HUES6 (cell line): ENCODE measurements at regions not wholly inside any gene's neighbourhood (a gene's known extent, or its start where the extent isn't known, plus 50 kb on each side); places are given as distances from the start of the nearest gene placed in this dataset.
"Not testable (repeated sequence)": the region's sequence is repeated elsewhere in the genome, so short reads cannot be mapped to it uniquely, and the experiment has no call there.

ENCODE experiments used
- H3K27ac ChIP-seq: 2 replicates; pipeline ENCODE4 v1.7.0; 2013; ENCODE audit warnings: low read depth, mild to moderate bottlenecking, low read length, inconsistent platforms
- H3K27me3 ChIP-seq: 2 replicates; pipeline ENCODE4 v1.6.1; 2013; ENCODE audit warnings: low read length; ENCODE audit not compliant: control insufficient read depth, insufficient read depth
- H3K36me3 ChIP-seq: 2 replicates; pipeline ENCODE4 v1.6.1; 2013; ENCODE audit warnings: low read length; ENCODE audit not compliant: control insufficient read depth, insufficient read depth
- H3K4me1 ChIP-seq: 2 replicates; pipeline ENCODE4 v1.6.1; 2013; ENCODE audit warnings: low read length; ENCODE audit not compliant: control insufficient read depth, insufficient read depth
- H3K4me3 ChIP-seq: 2 replicates; pipeline ENCODE4 v1.5.1; 2013; ENCODE audit warnings: low read depth, low read length
- H3K9ac ChIP-seq: one replicate; pipeline ENCODE4 v1.6.1; 2013; ENCODE audit warnings: mild to moderate bottlenecking, low read length
- H3K9me3 ChIP-seq: 2 replicates; pipeline ENCODE4 v1.6.1; 2013; ENCODE audit warnings: low read depth, low read length; ENCODE audit not compliant: control insufficient read depth, insufficient read depth

DNA sequence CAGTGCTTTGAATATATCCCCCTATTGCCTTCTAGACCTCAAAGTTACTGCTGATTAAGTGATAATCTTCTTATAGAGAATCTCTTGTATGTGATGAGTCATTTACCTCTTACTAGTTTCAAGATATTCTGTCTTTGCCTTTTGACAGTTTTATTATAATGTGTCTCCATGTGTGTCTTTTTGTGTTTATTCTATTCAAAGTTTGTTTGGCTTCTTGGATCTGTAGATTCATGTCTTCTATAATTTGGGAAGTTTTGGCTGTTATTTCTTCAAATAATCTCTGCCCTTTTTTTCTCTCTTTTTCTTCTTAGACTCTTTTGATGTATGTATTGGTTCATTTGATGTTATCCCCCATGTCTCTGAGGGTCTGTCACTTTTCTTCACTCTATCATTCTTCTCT is 915.7 kb upstream of the GRIA3 start:
- H3K9ac ChIP-seq, result no peak overlapping the region
- H3K27me3 ChIP-seq, result peaks cover 12% of the 10 kb centered on the region; the same call in 1 of the 2 replicates
- H3K9me3 ChIP-seq, result peaks cover 5% of the 10 kb centered on the region

GRCh38 chrX:122269243-122269781 is 914.8 kb upstream of the GRIA3 start:
- Histone ChIP-seq H3K36me3 (no peaks in the 10 kb centered on the region), H3K4me1 (no peaks in the 10 kb centered on the region), H3K4me3 (no peak overlapping the region), H3K9me3 (peaks cover 5% of the 10 kb centered on the region), H3K9ac (no peak overlapping the region), H3K27me3 (peaks cover 15% of the 10 kb centered on the region; the same call in 1 of the 2 replicates), H3K27ac (no peak overlapping the region)

More for the DNA sequence above, 915.7 kb upstream of the GRIA3 start:
- H3K27ac ChIP-seq, result no peak overlapping the region
- no peak overlapping the region for H3K4me3 ChIP-seq
- no peaks in the 10 kb centered on the region for H3K36me3 ChIP-seq
- no peaks in the 10 kb centered on the region for H3K4me1 ChIP-seq

DNA sequence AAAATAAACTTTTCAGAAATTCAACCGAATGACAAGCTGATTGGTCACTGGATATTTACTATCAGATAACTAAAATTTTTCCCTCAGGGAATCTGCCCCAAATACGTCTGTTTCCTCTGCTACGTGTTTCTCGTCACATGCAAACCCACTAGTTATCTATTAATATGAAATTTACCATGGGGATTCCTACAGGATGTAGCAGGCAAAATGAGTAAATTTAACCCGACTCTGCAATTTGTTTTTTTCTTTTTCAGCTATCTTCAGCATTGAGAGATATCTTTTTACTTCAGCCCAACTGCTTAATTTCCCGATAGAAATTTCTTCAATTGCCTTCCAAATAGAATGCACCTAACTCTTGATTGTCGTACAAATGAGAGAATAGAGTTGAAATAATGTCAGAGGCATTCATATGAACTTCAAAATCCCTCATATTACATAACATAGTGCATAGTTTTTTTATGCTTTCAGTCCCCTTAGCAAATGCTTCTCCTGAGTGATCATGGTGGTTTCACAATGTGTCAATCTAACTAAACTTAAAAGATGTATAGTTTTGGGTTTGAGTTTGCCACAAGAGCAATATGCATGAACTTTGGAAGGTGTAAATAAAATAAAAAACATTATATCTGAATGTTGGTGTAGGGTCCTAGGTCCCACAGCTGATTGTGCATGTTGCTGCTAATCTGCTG is 913.1 kb upstream of the GRIA3 start:
- H3K4me1 ChIP-seq, result no peaks in the 10 kb centered on the region
- peaks cover 15% of the 10 kb centered on the region; the same call in 1 of the 2 replicates for H3K27me3 ChIP-seq
- H3K4me3 ChIP-seq, result no peak overlapping the region
- no peak overlapping the region for H3K27ac ChIP-seq
- H3K36me3 ChIP-seq, result no peaks in the 10 kb centered on the region
- H3K9ac ChIP-seq, result no peak overlapping the region
- peaks cover 5% of the 10 kb centered on the region for H3K9me3 ChIP-seq

DNA sequence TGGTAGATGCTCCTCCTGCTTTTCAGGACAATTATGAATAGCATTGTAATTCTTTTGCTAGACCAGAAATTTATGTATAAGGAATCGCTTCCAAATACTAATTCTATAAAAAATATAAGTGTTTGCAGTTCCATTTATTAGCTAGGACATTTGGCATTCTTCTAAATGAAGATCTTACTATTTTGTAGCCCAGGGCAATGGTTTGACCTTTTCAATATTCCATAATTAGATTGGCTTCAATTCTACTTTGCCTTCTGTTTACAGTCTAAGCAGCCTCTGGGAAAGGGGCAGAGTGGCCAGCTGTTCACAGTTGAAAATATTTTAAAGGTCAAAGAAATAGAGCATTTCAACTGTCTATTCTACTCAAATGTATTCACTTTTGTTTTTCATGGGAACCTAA is 912.1 kb upstream of the GRIA3 start:
- Histone ChIP-seq H3K27me3 (peaks cover 15% of the 10 kb centered on the region; the same call in 1 of the 2 replicates), H3K36me3 (no peaks in the 10 kb centered on the region), H3K9me3 (peaks cover 5% of the 10 kb centered on the region), H3K4me3 (no peak overlapping the region), H3K27ac (no peak overlapping the region), H3K4me1 (no peaks in the 10 kb centered on the region), H3K9ac (no peak overlapping the region)

GRCh38 chrX:122279746-122280145 is 904.3 kb upstream of the GRIA3 start:
- H3K27me3 ChIP-seq, result no peaks in the 10 kb centered on the region; the same call in 1 of the 2 replicates
- H3K27ac ChIP-seq, result no peak overlapping the region
- no peak overlapping the region for H3K4me3 ChIP-seq
- H3K4me1 ChIP-seq, result peaks cover 6% of the 10 kb centered on the region; the same call in 1 of the 2 replicates
- no peaks in the 10 kb centered on the region for H3K9me3 ChIP-seq
- no peak overlapping the region for H3K9ac ChIP-seq
- H3K36me3 ChIP-seq, result no peaks in the 10 kb centered on the region

GRCh38 chrX:122299822-122300221 is 884.3 kb upstream of the GRIA3 start:
- H3K4me3 ChIP-seq, H3K36me3 ChIP-seq, H3K4me1 ChIP-seq, H3K27ac ChIP-seq, H3K9me3 ChIP-seq, H3K9ac ChIP-seq, H3K27me3 ChIP-seq: not testable (repeated sequence)

DNA sequence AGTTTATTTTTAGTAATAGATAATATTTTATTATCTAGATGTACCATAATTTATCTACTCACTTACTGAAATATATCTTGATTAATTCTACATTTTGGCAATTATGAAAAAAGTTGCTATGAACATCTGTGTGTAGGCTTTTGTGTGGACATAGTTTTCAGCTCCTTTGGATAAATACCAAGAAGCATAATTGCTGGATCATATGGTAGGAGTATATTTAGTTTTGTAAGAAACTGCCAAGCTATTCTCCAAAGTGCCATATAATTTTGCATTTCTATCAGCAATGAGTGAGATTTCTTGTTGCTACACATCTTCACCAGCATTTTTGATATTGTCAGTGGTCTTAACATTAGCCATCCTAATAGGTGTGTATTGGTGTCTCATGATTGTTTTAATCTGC is 882.6 kb upstream of the GRIA3 start:
- Histone ChIP-seq H3K9me3 (peaks cover 6% of the 10 kb centered on the region; the same call in 1 of the 2 replicates), H3K36me3 (no peaks in the 10 kb centered on the region), H3K4me1 (no peaks in the 10 kb centered on the region), H3K27ac (no peak overlapping the region), H3K27me3 (no peaks in the 10 kb centered on the region; the same call in 1 of the 2 replicates), H3K9ac (no peak overlapping the region), H3K4me3 (no peak overlapping the region)

GRCh38 chrX:122303761-122304160 is 880.3 kb upstream of the GRIA3 start:
- peaks cover 6% of the 10 kb centered on the region; the same call in 1 of the 2 replicates for H3K9me3 ChIP-seq
- H3K4me3 ChIP-seq, result no peak overlapping the region
- no peaks in the 10 kb centered on the region for H3K4me1 ChIP-seq
- H3K36me3 ChIP-seq, result no peaks in the 10 kb centered on the region
- H3K9ac ChIP-seq, result no peak overlapping the region
- no peak overlapping the region for H3K27ac ChIP-seq
- H3K27me3 ChIP-seq, result no peaks in the 10 kb centered on the region; the same call in 1 of the 2 replicates

GRCh38 chrX:122344816-122345215 is 839.3 kb upstream of the GRIA3 start:
- H3K27me3 ChIP-seq, result peaks cover 4% of the 10 kb centered on the region; the same call in 1 of the 2 replicates
- H3K4me3 ChIP-seq, result no peak overlapping the region
- H3K27ac ChIP-seq, result no peak overlapping the region
- H3K4me1 ChIP-seq, result no peaks in the 10 kb centered on the region
- H3K9me3 ChIP-seq, result peaks cover 30% of the 10 kb centered on the region
- no peak overlapping the region for H3K9ac ChIP-seq
- no peaks in the 10 kb centered on the region for H3K36me3 ChIP-seq

DNA sequence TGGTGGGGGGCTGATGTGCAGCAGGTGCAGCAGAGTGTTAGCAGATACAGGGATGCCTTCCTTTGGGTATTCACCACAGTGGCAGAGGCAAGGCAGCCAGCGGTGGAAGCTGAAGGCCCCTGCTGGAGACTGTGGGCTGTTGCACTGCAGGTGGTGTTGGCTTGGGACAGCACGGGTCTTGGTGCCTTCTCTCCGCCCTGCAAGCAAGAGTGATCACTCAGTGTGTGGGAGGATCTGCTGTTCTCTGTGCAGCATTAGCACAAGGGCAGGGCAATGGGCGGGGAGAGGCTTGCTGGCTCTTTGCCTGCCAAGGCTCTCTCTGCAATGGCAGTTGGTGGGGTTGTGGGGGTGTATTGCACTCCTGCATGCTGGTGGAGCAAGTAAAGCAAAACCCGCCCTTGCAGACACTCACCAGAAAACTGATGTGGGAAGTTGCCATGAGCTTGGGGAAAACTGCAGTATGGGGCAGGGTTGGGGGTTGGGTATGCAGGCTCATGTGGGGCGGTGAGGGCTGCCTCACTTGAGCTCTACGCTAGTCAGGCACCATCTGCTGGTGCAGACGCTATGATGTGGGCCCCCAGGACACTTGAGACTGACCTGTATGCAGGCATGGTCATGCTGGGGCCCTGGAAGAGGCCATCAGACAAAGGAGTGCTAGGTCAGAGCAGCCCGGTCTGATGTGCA is 820.8 kb upstream of the GRIA3 start:
- Histone ChIP-seq H3K9ac (no peak overlapping the region), H3K9me3 (no peaks in the 10 kb centered on the region), H3K27me3 (peaks cover 11% of the 10 kb centered on the region; the same call in 1 of the 2 replicates)

DNA sequence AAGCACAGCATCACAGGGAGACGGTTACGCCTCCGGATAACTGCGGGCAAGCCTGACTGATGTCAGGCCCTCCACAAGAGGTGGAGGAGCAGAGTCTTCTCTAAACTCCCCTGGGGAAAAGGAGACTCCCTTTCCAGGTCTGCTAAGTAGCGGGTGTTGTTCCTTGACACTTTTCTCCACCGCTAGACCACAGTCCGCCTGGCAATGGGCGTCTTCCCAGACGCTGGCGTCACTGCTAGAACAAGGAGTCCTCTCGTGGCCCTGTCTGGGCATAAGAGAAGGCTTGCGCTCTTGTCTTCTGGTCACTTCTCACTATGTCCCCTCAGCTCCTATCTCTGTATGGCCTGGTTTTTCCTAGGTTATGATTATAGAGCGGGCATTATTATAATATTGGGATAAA is 808.5 kb upstream of the GRIA3 start:
- H3K4me3 ChIP-seq, H3K4me1 ChIP-seq, H3K27ac ChIP-seq, H3K9me3 ChIP-seq, H3K36me3 ChIP-seq, H3K9ac ChIP-seq, H3K27me3 ChIP-seq: not testable (repeated sequence)

More for the DNA sequence above, 820.8 kb upstream of the GRIA3 start:
- Histone ChIP-seq H3K36me3 (no peaks in the 10 kb centered on the region), H3K27ac (no peak overlapping the region), H3K4me1 (no peaks in the 10 kb centered on the region), H3K4me3 (no peak overlapping the region)
